ENCODE measurements at regions not wholly inside any gene's neighbourhood (a gene's known extent, or its start where the extent isn't known, plus 50 kb on each side); places are given as distances from the start of the nearest gene placed in this dataset.
A peak's percentile ranks its signal among the peaks of the same experiment; 100 is the strongest.
"Not testable (repeated sequence)": the region's sequence is repeated elsewhere in the genome, so short reads cannot be mapped to it uniquely, and the experiment has no call there.

- DNase-seq = no peak
Observed at GRCh38 chr9:28365020-28365640, 791.8 kb upstream of the C9orf72 start.

- peak; percentile 1 for DNase-seq
Observed at GRCh38 chr9:28365728-28366127, 792.4 kb upstream of the C9orf72 start.

- DNase-seq = no peak
Observed at GRCh38 chr9:28378231-28378630, 805.0 kb upstream of the C9orf72 start.

GRCh38 chr9:28379082-28379481 is 805.8 kb upstream of the C9orf72 start:
- no peak for DNase-seq

- no peak for DNase-seq
Observed at GRCh38 chr9:28389411-28389810, 816.1 kb upstream of the C9orf72 start.

GRCh38 chr9:28394774-28395173 is 821.5 kb upstream of the C9orf72 start:
- DNase-seq = no peak

- no peak for DNase-seq
Observed at GRCh38 chr9:28396058-28396457, 822.8 kb upstream of the C9orf72 start.

GRCh38 chr9:28407351-28407750 is 834.1 kb upstream of the C9orf72 start:
- DNase-seq = no peak

GRCh38 chr9:28409919-28410318 is 836.6 kb upstream of the C9orf72 start:
- no peak for DNase-seq

- no peak for DNase-seq
Observed at GRCh38 chr9:28410411-28410810, 837.1 kb upstream of the C9orf72 start.

- DNase-seq = no peak
Observed at GRCh38 chr9:28413471-28413870, 840.2 kb upstream of the C9orf72 start.

- no peak for DNase-seq
Observed at GRCh38 chr9:28423255-28423654, 850.0 kb upstream of the C9orf72 start.

- no peak for DNase-seq
Observed at GRCh38 chr9:28435456-28435855, 862.2 kb upstream of the C9orf72 start.

- no peak for DNase-seq
Observed at GRCh38 chr9:28439688-28440087, 866.4 kb upstream of the C9orf72 start.

- no peak for DNase-seq
Observed at GRCh38 chr9:28443461-28443860, 870.2 kb upstream of the C9orf72 start.

- no peak for DNase-seq
Observed at GRCh38 chr9:28444637-28445036, 871.4 kb upstream of the C9orf72 start.

GRCh38 chr9:28445211-28445610 is 871.9 kb upstream of the C9orf72 start:
- DNase-seq = no peak

GRCh38 chr9:28453918-28454317 is 880.6 kb upstream of the C9orf72 start:
- DNase-seq = no peak

- DNase-seq = no peak
Observed at GRCh38 chr9:28456861-28457260, 883.6 kb upstream of the C9orf72 start.

- DNase-seq = no peak
Observed at GRCh38 chr9:28464481-28465216, 891.4 kb upstream of the C9orf72 start.

GRCh38 chr9:28471261-28471660 is 898.0 kb upstream of the C9orf72 start:
- DNase-seq = no peak

GRCh38 chr9:28487561-28487960 is 914.3 kb upstream of the C9orf72 start:
- no peak for DNase-seq

GRCh38 chr9:28491121-28491520 is 917.8 kb upstream of the C9orf72 start:
- no peak for DNase-seq

GRCh38 chr9:28498168-28498567 is 924.9 kb upstream of the C9orf72 start:
- DNase-seq = not testable (repeated sequence)

GRCh38 chr9:28502189-28502588 is 928.9 kb upstream of the C9orf72 start:
- DNase-seq = no peak

Measured in GOT3 (cell line).